HUES64 (cell line): ENCODE measurements at regions not wholly inside any gene's neighbourhood (a gene's known extent, or its start where the extent isn't known, plus 50 kb on each side); places are given as distances from the start of the nearest gene placed in this dataset.

ENCODE experiments used
- H3K27ac ChIP-seq: 2 replicates; pipeline ENCODE4 v1.7.0; 2013; ENCODE audit warnings: low read depth, low read length, inconsistent platforms
- H3K27me3 ChIP-seq: 2 replicates; pipeline ENCODE4 v1.6.1; 2013; ENCODE audit warnings: mild to moderate bottlenecking, low read length; ENCODE audit not compliant: insufficient read depth
- H3K36me3 ChIP-seq: 2 replicates; pipeline ENCODE4 v1.6.1; 2013; ENCODE audit warnings: mild to moderate bottlenecking, low read length; ENCODE audit not compliant: insufficient read depth
- H3K4me1 ChIP-seq: 2 replicates; pipeline ENCODE4 v1.6.1; 2013; ENCODE audit warnings: mild to moderate bottlenecking, low read length, moderate library complexity; ENCODE audit not compliant: insufficient read depth
- H3K4me3 ChIP-seq: 2 replicates; pipeline ENCODE4 v1.5.1; 2013; ENCODE audit warnings: mild to moderate bottlenecking, low read length, moderate library complexity
- H3K9ac ChIP-seq: 2 replicates; pipeline ENCODE4 v1.6.1; 2013; ENCODE audit warnings: mild to moderate bottlenecking, low read depth, low read length
- H3K9me3 ChIP-seq: 2 replicates; pipeline ENCODE4 v1.6.1; 2013; ENCODE audit warnings: low read depth, low read length; ENCODE audit not compliant: insufficient read depth
- WGBS: fragments of 150-250, 120-280 bp; methylation state at CpG from one replicate; pipeline ENCODE4 v1.1.7; 2013; ENCODE audit warnings: missing lambda C conversion rate; 5-methylcytosine and 5-hydroxymethylcytosine counted together

- Histone ChIP-seq H3K27ac (no peak overlapping the region), H3K4me3 (no peak overlapping the region), H3K36me3 (no peaks in the 10 kb centered on the region), H3K9me3 (no peaks in the 10 kb centered on the region), H3K9ac (no peak overlapping the region), H3K4me1 (no peaks in the 10 kb centered on the region), H3K27me3 (no peaks in the 10 kb centered on the region)
- 93% methylated on average over 15 of the region's 15 CpGs for WGBS
These were observed 497.6 kb downstream of the IRX1 start for GRCh38 chr5:4093236-4093635.

GRCh38 chr5:4093970-4094369 is 498.3 kb downstream of the IRX1 start:
- no peak overlapping the region for H3K9ac ChIP-seq
- H3K4me1 ChIP-seq = no peaks in the 10 kb centered on the region
- H3K9me3 ChIP-seq = no peaks in the 10 kb centered on the region
- H3K36me3 ChIP-seq = no peaks in the 10 kb centered on the region
- H3K4me3 ChIP-seq = no peak overlapping the region
- 90% methylated on average over 4 of the region's 4 CpGs for WGBS
- H3K27ac ChIP-seq = no peak overlapping the region
- no peaks in the 10 kb centered on the region for H3K27me3 ChIP-seq

- no peaks in the 10 kb centered on the region for H3K9me3 ChIP-seq
- H3K27ac ChIP-seq = no peak overlapping the region
- WGBS = 88% methylated on average over 14 of the region's 14 CpGs
- H3K4me3 ChIP-seq = no peak overlapping the region
- H3K9ac ChIP-seq = no peak overlapping the region
- H3K4me1 ChIP-seq = no peaks in the 10 kb centered on the region
- H3K27me3 ChIP-seq = no peaks in the 10 kb centered on the region
- no peaks in the 10 kb centered on the region for H3K36me3 ChIP-seq
These were observed 500.4 kb downstream of the IRX1 start for GRCh38 chr5:4095918-4096630.

- H3K4me3 ChIP-seq = no peak overlapping the region
- H3K4me1 ChIP-seq = no peaks in the 10 kb centered on the region
- H3K9ac ChIP-seq = no peak overlapping the region
- no peaks in the 10 kb centered on the region for H3K9me3 ChIP-seq
- 94% methylated on average over 5 of the region's 6 CpGs for WGBS
- H3K27me3 ChIP-seq = no peaks in the 10 kb centered on the region
- H3K36me3 ChIP-seq = no peaks in the 10 kb centered on the region
- no peak overlapping the region for H3K27ac ChIP-seq
These were observed 501.6 kb downstream of the IRX1 start for GRCh38 chr5:4097199-4097598.

- H3K36me3 ChIP-seq = no peaks in the 10 kb centered on the region
- no peak overlapping the region for H3K27ac ChIP-seq
- 94% methylated on average over 9 of the region's 9 CpGs for WGBS
- H3K4me3 ChIP-seq = no peak overlapping the region
- H3K9ac ChIP-seq = no peak overlapping the region
- H3K4me1 ChIP-seq = no peaks in the 10 kb centered on the region
- H3K27me3 ChIP-seq = no peaks in the 10 kb centered on the region
- H3K9me3 ChIP-seq = no peaks in the 10 kb centered on the region
These were observed 502.6 kb downstream of the IRX1 start for GRCh38 chr5:4098226-4098625.

- Histone ChIP-seq H3K36me3 (no peaks in the 10 kb centered on the region), H3K4me3 (no peak overlapping the region), H3K9ac (no peak overlapping the region), H3K4me1 (no peaks in the 10 kb centered on the region), H3K9me3 (no peaks in the 10 kb centered on the region), H3K27ac (no peak overlapping the region), H3K27me3 (no peaks in the 10 kb centered on the region)
- 78% methylated on average over 6 of the region's 7 CpGs for WGBS
These were observed 503.8 kb downstream of the IRX1 start for GRCh38 chr5:4099386-4099785.

GRCh38 chr5:4100739-4101138 is 505.1 kb downstream of the IRX1 start:
- no peak overlapping the region for H3K9ac ChIP-seq
- no peaks in the 10 kb centered on the region for H3K36me3 ChIP-seq
- H3K4me3 ChIP-seq = no peak overlapping the region
- no peaks in the 10 kb centered on the region for H3K9me3 ChIP-seq
- WGBS = 85% methylated on average over 14 of the region's 14 CpGs
- no peaks in the 10 kb centered on the region for H3K27me3 ChIP-seq
- no peak overlapping the region for H3K27ac ChIP-seq
- H3K4me1 ChIP-seq = no peaks in the 10 kb centered on the region

GRCh38 chr5:4101189-4101588 is 505.6 kb downstream of the IRX1 start:
- Histone ChIP-seq H3K9ac (no peak overlapping the region), H3K9me3 (no peaks in the 10 kb centered on the region), H3K36me3 (no peaks in the 10 kb centered on the region), H3K27me3 (no peaks in the 10 kb centered on the region), H3K4me3 (no peak overlapping the region), H3K4me1 (no peaks in the 10 kb centered on the region), H3K27ac (no peak overlapping the region)
- WGBS = 92% methylated on average over 12 of the region's 12 CpGs

GRCh38 chr5:4104831-4105597 is 509.4 kb downstream of the IRX1 start:
- no peak overlapping the region for H3K27ac ChIP-seq
- H3K4me3 ChIP-seq = no peak overlapping the region
- no peaks in the 10 kb centered on the region for H3K9me3 ChIP-seq
- no peak overlapping the region for H3K9ac ChIP-seq
- H3K4me1 ChIP-seq = no peaks in the 10 kb centered on the region
- no peaks in the 10 kb centered on the region for H3K36me3 ChIP-seq
- WGBS = 93% methylated on average over 4 of the region's 4 CpGs
- H3K27me3 ChIP-seq = no peaks in the 10 kb centered on the region

- Histone ChIP-seq H3K27me3 (no peaks in the 10 kb centered on the region), H3K36me3 (no peaks in the 10 kb centered on the region), H3K9me3 (no peaks in the 10 kb centered on the region), H3K4me1 (no peaks in the 10 kb centered on the region), H3K9ac (no peak overlapping the region), H3K4me3 (no peak overlapping the region), H3K27ac (no peak overlapping the region)
- WGBS = 93% methylated on average over 1 of the region's 1 CpG
These were observed 513.1 kb downstream of the IRX1 start for GRCh38 chr5:4108690-4109089.

GRCh38 chr5:4113426-4113825 is 517.8 kb downstream of the IRX1 start:
- H3K36me3 ChIP-seq = no peaks in the 10 kb centered on the region
- no peak overlapping the region for H3K4me3 ChIP-seq
- no peaks in the 10 kb centered on the region for H3K4me1 ChIP-seq
- no peaks in the 10 kb centered on the region for H3K9me3 ChIP-seq
- H3K27ac ChIP-seq = no peak overlapping the region
- H3K27me3 ChIP-seq = no peaks in the 10 kb centered on the region
- 91% methylated on average over 8 of the region's 8 CpGs for WGBS
- H3K9ac ChIP-seq = no peak overlapping the region
